A673 (cell line): ENCODE measurements at regions not wholly inside any gene's neighbourhood (a gene's known extent, or its start where the extent isn't known, plus 50 kb on each side); places are given as distances from the start of the nearest gene placed in this dataset.
"Not testable (repeated sequence)": the region's sequence is repeated elsewhere in the genome, so short reads cannot be mapped to it uniquely, and the experiment has no call there.

Experiments
- BruUV-seq: library from RNA; stranded (reverse); fragments of 400-500 nt; replicated peaks from 2 replicates; lab custom pipeline; 2021; lab: Mats Ljungman, UMichigan
- CTCF ChIA-PET: fragments of 300-600 bp; sonication (Branson Sonifier 250); formaldehyde crosslinking; loops from one replicate; lab custom pipeline; 2022; ENCODE audit warnings: antibody characterized with exemption; lab: Charles Lee
- POLR2A ChIA-PET: fragments of 300-600 bp; sonication (Branson Sonifier 250); formaldehyde crosslinking; loops from one replicate; lab custom pipeline; 2022; ENCODE audit warnings: antibody characterized with exemption; ENCODE audit not compliant: low non-redundant PET; lab: Charles Lee
- DNase-seq: peaks from one replicate; pipeline ENCODE4 v3.0.0-alpha.2; 2015; ENCODE audit warnings: low spot score
- H3K27ac ChIP-seq: fragments of 200-600 bp; sonication (generic); 2 replicates; pipeline ENCODE4 v1.5.1; 2016; ENCODE audit warnings: mixed run types, low read depth, mild to moderate bottlenecking, mixed read lengths, antibody characterized with exemption, low read length; ENCODE audit not compliant: poor library complexity, severe bottlenecking
- H3K27me3 ChIP-seq: fragments of 200-600 bp; sonication (generic); replicated peaks from 2 replicates; pipeline ENCODE4 v1.6.1; 2017; ENCODE audit warnings: mixed run types, low read depth, mild to moderate bottlenecking, mixed read lengths, antibody characterized with exemption, low read length; ENCODE audit not compliant: insufficient read depth, poor library complexity
- H3K36me3 ChIP-seq: fragments of 200-600 bp; sonication (generic); 2 replicates; pipeline ENCODE4 v1.6.1; 2016; ENCODE audit warnings: mixed run types, mild to moderate bottlenecking, mixed read lengths, antibody characterized with exemption, low read length; ENCODE audit not compliant: insufficient read depth, poor library complexity, severe bottlenecking
- H3K4me1 ChIP-seq: fragments of 200-600 bp; sonication (generic); 2 replicates; pipeline ENCODE4 v1.6.1; 2017; ENCODE audit warnings: mixed run types, mild to moderate bottlenecking, mixed read lengths, antibody characterized with exemption, low read length; ENCODE audit not compliant: insufficient read depth, poor library complexity, severe bottlenecking
- H3K4me3 ChIP-seq: fragments of 200-600 bp; sonication (generic); 2 replicates; pipeline ENCODE4 v1.5.1; 2016; ENCODE audit warnings: low read depth, mixed run types, mild to moderate bottlenecking, mixed read lengths, low read length; ENCODE audit not compliant: poor library complexity, severe bottlenecking
- H3K9me3 ChIP-seq: fragments of 200-600 bp; sonication (generic); 2 replicates; pipeline ENCODE4 v1.6.1; 2016; ENCODE audit warnings: mixed run types, low read depth, mild to moderate bottlenecking, mixed read lengths, antibody characterized with exemption, low read length; ENCODE audit not compliant: poor library complexity, severe bottlenecking
- EZH2 ChIP-seq: fragments of 200-600 bp; sonication (generic); IDR thresholded peaks from 2 replicates; pipeline ENCODE4 v1.6.1; 2017; ENCODE audit warnings: borderline replicate concordance, low read depth, mild to moderate bottlenecking, mixed read lengths, antibody characterized with exemption, low read length; ENCODE audit not compliant: poor library complexity, severe bottlenecking
- intact Hi-C: fragments of 100-400 bp; cut with micrococcal nuclease; formaldehyde crosslinking; loops from one replicate; pipeline ENCODE4 v1.10.0; 2022; ENCODE audit not compliant: unreplicated experiment
- TF ChIP-seq, protein P1 (sequence below): fragments of 300-800, 200-600 bp; sonication (generic); conservative IDR thresholded peaks from 2 replicates; pipeline ENCODE4 v1.5.1; 2017; ENCODE audit warnings: low read depth, mild to moderate bottlenecking, antibody characterized with exemption, low read length, moderate library complexity, mixed read lengths

DNA sequence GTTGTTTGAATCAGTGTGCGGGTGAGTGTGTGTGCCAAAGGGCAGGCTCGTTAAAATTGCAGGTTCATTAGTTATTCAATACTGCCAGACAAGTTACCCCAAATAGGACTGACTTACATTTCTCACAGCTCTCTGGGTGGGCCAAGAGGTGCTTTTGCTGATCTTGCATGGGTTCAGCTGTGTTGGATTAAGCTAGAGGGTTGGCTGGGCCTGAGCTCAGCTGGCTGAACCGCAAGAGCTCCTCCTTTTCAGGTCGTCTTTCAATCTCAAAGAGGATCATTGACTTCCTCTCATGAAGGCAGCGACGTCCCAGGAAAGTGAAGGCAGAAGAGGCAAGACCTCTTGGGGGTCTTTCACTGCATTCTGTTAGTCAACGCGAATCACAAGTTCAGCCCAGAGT is 343.3 kb upstream of the FRG1 start:
- POLR2A ChIA-PET: no interaction called here
- Histone ChIP-seq H3K27me3 (no peaks in the 10 kb centered on the region), H3K9me3 (no peaks in the 10 kb centered on the region), H3K4me3 (no peak overlapping the region), H3K4me1 (no peaks in the 10 kb centered on the region), H3K36me3 (no peaks in the 10 kb centered on the region), H3K27ac (no peak overlapping the region)
- CTCF ChIA-PET: no interaction called here
- BruUV-seq: no TSS peak
- no peak for DNase-seq
- intact Hi-C loops: no loop called here
- no peak for TF ChIP-seq EZH2
- TF ChIP-seq, protein P1, sequence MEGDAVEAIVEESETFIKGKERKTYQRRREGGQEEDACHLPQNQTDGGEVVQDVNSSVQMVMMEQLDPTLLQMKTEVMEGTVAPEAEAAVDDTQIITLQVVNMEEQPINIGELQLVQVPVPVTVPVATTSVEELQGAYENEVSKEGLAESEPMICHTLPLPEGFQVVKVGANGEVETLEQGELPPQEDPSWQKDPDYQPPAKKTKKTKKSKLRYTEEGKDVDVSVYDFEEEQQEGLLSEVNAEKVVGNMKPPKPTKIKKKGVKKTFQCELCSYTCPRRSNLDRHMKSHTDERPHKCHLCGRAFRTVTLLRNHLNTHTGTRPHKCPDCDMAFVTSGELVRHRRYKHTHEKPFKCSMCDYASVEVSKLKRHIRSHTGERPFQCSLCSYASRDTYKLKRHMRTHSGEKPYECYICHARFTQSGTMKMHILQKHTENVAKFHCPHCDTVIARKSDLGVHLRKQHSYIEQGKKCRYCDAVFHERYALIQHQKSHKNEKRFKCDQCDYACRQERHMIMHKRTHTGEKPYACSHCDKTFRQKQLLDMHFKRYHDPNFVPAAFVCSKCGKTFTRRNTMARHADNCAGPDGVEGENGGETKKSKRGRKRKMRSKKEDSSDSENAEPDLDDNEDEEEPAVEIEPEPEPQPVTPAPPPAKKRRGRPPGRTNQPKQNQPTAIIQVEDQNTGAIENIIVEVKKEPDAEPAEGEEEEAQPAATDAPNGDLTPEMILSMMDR: no peak

DNA sequence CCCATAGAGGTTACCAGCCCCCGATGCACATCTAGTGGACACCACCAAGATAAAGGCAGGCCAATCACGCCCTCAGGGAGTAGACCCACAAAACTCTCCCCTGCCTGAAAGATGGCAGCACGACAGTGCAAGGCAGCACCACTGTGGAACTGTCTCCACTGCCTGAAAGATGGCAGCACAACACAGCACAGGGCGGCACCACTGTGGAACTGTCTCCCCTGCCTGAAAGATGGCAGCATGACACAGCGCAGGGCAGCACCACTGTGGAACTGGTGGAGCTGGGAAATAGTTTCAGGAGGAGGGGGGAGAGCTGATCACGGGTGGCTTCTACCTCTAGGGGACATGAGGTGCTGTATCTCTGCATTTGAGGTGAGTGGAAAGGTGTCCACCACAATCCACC is 340.4 kb upstream of the FRG1 start:
- ChIA-PET CTCF (no interaction called here), POLR2A (no interaction called here)
- no peak overlapping the region for H3K27ac ChIP-seq
- no peak for TF ChIP-seq EZH2
- TF ChIP-seq, protein P1: no peak
- H3K4me3 ChIP-seq: no peak overlapping the region
- no peaks in the 10 kb centered on the region for H3K27me3 ChIP-seq
- no peaks in the 10 kb centered on the region for H3K36me3 ChIP-seq
- H3K4me1 ChIP-seq: no peaks in the 10 kb centered on the region
- no peaks in the 10 kb centered on the region for H3K9me3 ChIP-seq
- BruUV-seq: no TSS peak
- no peak for DNase-seq
- intact Hi-C loops: no loop called here

DNA sequence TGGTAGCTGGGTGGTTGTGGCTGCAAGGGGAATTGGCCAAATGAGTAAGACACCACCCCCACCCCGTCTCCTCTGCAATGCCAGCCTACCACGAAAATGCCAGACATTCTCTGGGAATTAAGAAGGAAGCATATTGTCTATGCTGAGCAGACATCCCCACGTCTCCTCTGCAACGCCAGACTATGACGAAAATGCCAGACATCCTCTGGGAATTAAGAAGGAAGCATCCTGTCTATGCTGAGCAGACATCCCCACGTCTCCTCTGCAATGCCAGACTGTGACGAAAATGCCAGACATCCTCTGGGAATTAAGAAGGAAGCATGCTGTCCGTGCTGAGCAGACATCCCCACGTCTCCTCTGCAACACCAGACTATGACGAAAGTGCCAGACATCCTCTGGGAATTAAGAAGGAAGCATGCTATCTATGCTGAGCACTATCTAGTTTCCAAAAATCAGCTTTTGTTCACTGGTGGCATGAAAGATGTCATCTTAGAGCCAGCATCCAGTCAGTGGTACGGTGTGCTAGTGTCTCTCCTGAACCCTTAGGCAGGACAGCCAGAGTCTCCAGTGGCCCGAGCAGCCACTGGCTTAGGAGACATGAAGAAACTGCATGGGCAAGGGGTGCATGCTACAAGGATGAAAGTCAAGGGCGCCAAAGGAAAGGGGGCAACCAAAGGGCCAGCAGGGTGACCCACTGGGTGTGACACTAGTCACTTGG is 339.8 kb upstream of the FRG1 start:
- H3K4me3 ChIP-seq: no peak overlapping the region
- H3K4me1 ChIP-seq: no peaks in the 10 kb centered on the region
- H3K36me3 ChIP-seq: no peaks in the 10 kb centered on the region
- POLR2A ChIA-PET: no interaction called here
- no peak for TF ChIP-seq EZH2
- TF ChIP-seq, protein P1: no peak
- no TSS peak for BruUV-seq
- H3K27me3 ChIP-seq: no peaks in the 10 kb centered on the region
- CTCF ChIA-PET: no interaction called here
- peak; percentile 46 for DNase-seq
- H3K27ac ChIP-seq: no peak overlapping the region
- intact Hi-C loops: no loop called here
- H3K9me3 ChIP-seq: no peaks in the 10 kb centered on the region

DNA sequence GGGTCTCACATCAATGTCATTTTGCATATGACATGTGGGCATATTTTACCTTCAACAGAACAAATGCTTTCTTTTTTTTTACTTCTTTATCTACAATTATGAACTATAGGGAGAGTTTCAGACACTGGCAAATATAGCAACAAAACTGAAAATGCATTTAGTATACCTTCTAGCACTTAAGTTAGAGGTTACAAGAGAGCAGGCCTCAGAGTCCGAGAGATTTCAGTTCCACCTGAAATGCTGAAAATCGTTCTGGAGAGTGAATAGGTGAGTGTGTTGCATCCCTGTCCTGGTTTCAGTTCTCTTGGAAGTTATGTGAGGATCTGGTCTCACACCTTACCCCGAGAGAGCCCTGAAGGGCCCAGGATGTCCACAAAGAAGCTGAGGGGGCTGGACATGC is 337.8 kb upstream of the FRG1 start:
- BruUV-seq, H3K4me3 ChIP-seq, DNase-seq, intact Hi-C loops, H3K27me3 ChIP-seq, H3K4me1 ChIP-seq, H3K36me3 ChIP-seq, POLR2A ChIA-PET, H3K27ac ChIP-seq, CTCF ChIA-PET, H3K9me3 ChIP-seq: not testable (repeated sequence)

- H3K9me3 ChIP-seq, CTCF ChIA-PET, H3K4me1 ChIP-seq, H3K36me3 ChIP-seq, POLR2A ChIA-PET, BruUV-seq, intact Hi-C loops, DNase-seq, H3K27ac ChIP-seq, H3K4me3 ChIP-seq, H3K27me3 ChIP-seq: not testable (repeated sequence)
Measured at GRCh38 chr4:189610571-189610970, 330.1 kb upstream of the FRG1 start.
